WTC11 (cell line): ENCODE measurements at regions not wholly inside any gene's neighbourhood (a gene's known extent, or its start where the extent isn't known, plus 50 kb on each side); places are given as distances from the start of the nearest gene placed in this dataset.

Experiments used
- ATAC-seq: fragments of 200-7000 bp; cut with Tn5 transposase; 2 replicates; pipeline ENCODE4 v1.10.0; 2021; ENCODE audit warnings: mild to moderate bottlenecking, moderate library complexity
- CTCF ChIA-PET: fragments of 300-600 bp; sonication (Branson Sonifier 250); formaldehyde crosslinking; loops from one replicate; lab custom pipeline; 2021; ENCODE audit warnings: antibody characterized with exemption; lab: Charles Lee
- POLR2A ChIA-PET: fragments of 350-600 bp; sonication (Branson Sonifier 250); formaldehyde crosslinking; loops from one replicate; lab custom pipeline; 2021; ENCODE audit warnings: antibody characterized with exemption; lab: Charles Lee
- DNase-seq: peaks from one replicate; pipeline ENCODE4 v3.0.0; 2021; ENCODE audit warnings: low spot score
- H3K27ac Mint-ChIP-seq: 2 replicates; pipeline ENCODE4 v1.8.0; 2021; ENCODE audit warnings: mixed read lengths
- H3K27me3 Mint-ChIP-seq: 2 replicates; pipeline ENCODE4 v1.8.0; 2021; ENCODE audit warnings: low read depth, mild to moderate bottlenecking, moderate library complexity, mixed read lengths
- H3K36me3 Mint-ChIP-seq: 2 replicates; pipeline ENCODE4 v1.8.0; 2021; ENCODE audit warnings: mixed read lengths
- H3K4me1 Mint-ChIP-seq: 2 replicates; pipeline ENCODE4 v1.8.0; 2022; ENCODE audit warnings: mixed read lengths
- H3K4me3 Mint-ChIP-seq: 2 replicates; pipeline ENCODE4 v1.8.0; 2021; ENCODE audit warnings: mild to moderate bottlenecking, moderate library complexity, mixed read lengths
- H3K9me3 Mint-ChIP-seq: 2 replicates; pipeline ENCODE4 v1.8.0; 2021; ENCODE audit warnings: mixed read lengths
- AR ChIP-seq: fragments of 250-450 bp; sonication (Bioruptor Pico); IDR thresholded peaks from 2 replicates; pipeline ENCODE4 v1.9.0; 2021; ENCODE audit warnings: mild to moderate bottlenecking
- ATF3 ChIP-seq: sonication (generic); formaldehyde crosslinking; conservative IDR thresholded peaks from 2 replicates; pipeline ENCODE4 v1.8.1; 2022; ENCODE audit warnings: mild to moderate bottlenecking, missing genetic modification reagents
- CBFB ChIP-seq: sonication (generic); formaldehyde crosslinking; IDR thresholded peaks from 2 replicates; pipeline ENCODE4 v1.8.1; 2022; ENCODE audit warnings: mild to moderate bottlenecking, low read depth, missing genetic modification reagents
- FOXP4 ChIP-seq: sonication (generic); formaldehyde crosslinking; IDR thresholded peaks from 2 replicates; pipeline ENCODE4 v1.8.0; 2022; ENCODE audit warnings: mild to moderate bottlenecking, missing genetic modification reagents
- IRF1 ChIP-seq: sonication (generic); formaldehyde crosslinking; IDR thresholded peaks from 2 replicates; pipeline ENCODE4 v1.8.0; 2023; ENCODE audit warnings: missing genetic modification reagents
- JAZF1 ChIP-seq: fragments of 250-450 bp; sonication (Bioruptor Pico); IDR thresholded peaks from 2 replicates; pipeline ENCODE4 v1.9.0; 2021; ENCODE audit warnings: moderate library complexity, mild to moderate bottlenecking, inconsistent platforms
- KAT7 ChIP-seq: sonication (generic); formaldehyde crosslinking; IDR thresholded peaks from 2 replicates; pipeline ENCODE4 v1.8.1; 2023; ENCODE audit warnings: missing genetic modification reagents, mild to moderate bottlenecking, borderline replicate concordance
- NFATC4 ChIP-seq: fragments of 250-450 bp; sonication (Bioruptor Pico); IDR thresholded peaks from 2 replicates; pipeline ENCODE4 v1.9.0; 2021; ENCODE audit warnings: mild to moderate bottlenecking
- RORB ChIP-seq: fragments of 250-450 bp; sonication (Bioruptor Pico); IDR thresholded peaks from 2 replicates; pipeline ENCODE4 v1.9.0; 2021; ENCODE audit warnings: mild to moderate bottlenecking
- SMAD3 ChIP-seq: sonication (generic); formaldehyde crosslinking; IDR thresholded peaks from 2 replicates; pipeline ENCODE4 v1.8.0; 2022; ENCODE audit warnings: missing genetic modification reagents, mild to moderate bottlenecking, borderline replicate concordance
- SMAD4 ChIP-seq: sonication (generic); formaldehyde crosslinking; IDR thresholded peaks from 2 replicates; pipeline ENCODE4 v1.8.0; 2022; ENCODE audit warnings: mild to moderate bottlenecking, missing genetic modification reagents
- SP1 ChIP-seq: sonication (generic); formaldehyde crosslinking; conservative IDR thresholded peaks from 2 replicates; pipeline ENCODE4 v1.8.1; 2022; ENCODE audit warnings: missing genetic modification reagents
- TCF7 ChIP-seq: sonication (generic); formaldehyde crosslinking; IDR thresholded peaks from 2 replicates; pipeline ENCODE4 v1.8.0; 2022; ENCODE audit warnings: mild to moderate bottlenecking, low read depth, missing genetic modification reagents, moderate library complexity
- TEAD4 ChIP-seq: sonication (generic); formaldehyde crosslinking; IDR thresholded peaks from 2 replicates; pipeline ENCODE4 v1.8.0; 2022; ENCODE audit warnings: mild to moderate bottlenecking, missing genetic modification reagents
- TP53 ChIP-seq: sonication (generic); formaldehyde crosslinking; IDR thresholded peaks from 2 replicates; pipeline ENCODE4 v1.8.1; 2023; ENCODE audit warnings: mild to moderate bottlenecking, missing genetic modification reagents
- ZNF138 ChIP-seq: sonication (generic); formaldehyde crosslinking; conservative IDR thresholded peaks from 2 replicates; pipeline ENCODE4 v1.8.1; 2022; ENCODE audit warnings: mild to moderate bottlenecking, moderate library complexity, missing genetic modification reagents
- ZNF317 ChIP-seq: sonication (generic); formaldehyde crosslinking; IDR thresholded peaks from 2 replicates; pipeline ENCODE4 v1.8.1; 2023; ENCODE audit warnings: low read depth, mild to moderate bottlenecking, moderate library complexity, missing genetic modification reagents, borderline replicate concordance
- ZNF532 ChIP-seq: fragments of 250-450 bp; sonication (Bioruptor Pico); IDR thresholded peaks from 2 replicates; pipeline ENCODE4 v1.9.0; 2021; ENCODE audit warnings: mild to moderate bottlenecking, borderline replicate concordance
- TF ChIP-seq, protein P1 (sequence below): fragments of 200-600 bp; IDR thresholded peaks from 2 replicates; pipeline ENCODE4 v1.8.0; 2022; ENCODE audit warnings: antibody characterized with exemption
- TF ChIP-seq, protein P2 (sequence below): fragments of 250-450 bp; sonication (Bioruptor Pico); IDR thresholded peaks from 2 replicates; pipeline ENCODE4 v1.9.0; 2021; ENCODE audit warnings: mild to moderate bottlenecking
- TF ChIP-seq, protein P3 (sequence below): sonication (generic); formaldehyde crosslinking; IDR thresholded peaks from 2 replicates; pipeline ENCODE4 v1.8.1; 2022; ENCODE audit warnings: low read depth, missing genetic modification reagents, borderline replicate concordance

GRCh38 chr11:119810478-119811232 is 81.7 kb upstream of the NECTIN1 start:
- H3K4me1 Mint-ChIP-seq, result peaks cover under 1% of the 10 kb centered on the region; the same call in 1 of the 2 replicates
- ATAC-seq (no peak), DNase-seq (no peak)
- no peaks in the 10 kb centered on the region for H3K36me3 Mint-ChIP-seq
- H3K9me3 Mint-ChIP-seq, result peaks cover 10% of the 10 kb centered on the region
- H3K27me3 Mint-ChIP-seq, result peaks cover 3% of the 10 kb centered on the region; the same call in 1 of the 2 replicates
- TF ChIP-seq AR (CRISPR knock-in tag) (no peak), JAZF1 (CRISPR knock-in tag) (no peak), ZNF138 (no peak), SP1 (CRISPR knock-in tag) (no peak), RORB (CRISPR knock-in tag) (no peak), NFATC4 (CRISPR knock-in tag) (no peak), IRF1 (no peak), TCF7 (CRISPR knock-in tag) (no peak), TP53 (CRISPR knock-in tag) (no peak), ATF3 (CRISPR knock-in tag) (no peak)
- TF ChIP-seq, protein P1, sequence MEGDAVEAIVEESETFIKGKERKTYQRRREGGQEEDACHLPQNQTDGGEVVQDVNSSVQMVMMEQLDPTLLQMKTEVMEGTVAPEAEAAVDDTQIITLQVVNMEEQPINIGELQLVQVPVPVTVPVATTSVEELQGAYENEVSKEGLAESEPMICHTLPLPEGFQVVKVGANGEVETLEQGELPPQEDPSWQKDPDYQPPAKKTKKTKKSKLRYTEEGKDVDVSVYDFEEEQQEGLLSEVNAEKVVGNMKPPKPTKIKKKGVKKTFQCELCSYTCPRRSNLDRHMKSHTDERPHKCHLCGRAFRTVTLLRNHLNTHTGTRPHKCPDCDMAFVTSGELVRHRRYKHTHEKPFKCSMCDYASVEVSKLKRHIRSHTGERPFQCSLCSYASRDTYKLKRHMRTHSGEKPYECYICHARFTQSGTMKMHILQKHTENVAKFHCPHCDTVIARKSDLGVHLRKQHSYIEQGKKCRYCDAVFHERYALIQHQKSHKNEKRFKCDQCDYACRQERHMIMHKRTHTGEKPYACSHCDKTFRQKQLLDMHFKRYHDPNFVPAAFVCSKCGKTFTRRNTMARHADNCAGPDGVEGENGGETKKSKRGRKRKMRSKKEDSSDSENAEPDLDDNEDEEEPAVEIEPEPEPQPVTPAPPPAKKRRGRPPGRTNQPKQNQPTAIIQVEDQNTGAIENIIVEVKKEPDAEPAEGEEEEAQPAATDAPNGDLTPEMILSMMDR, result no peak
- TF ChIP-seq, protein P2, sequence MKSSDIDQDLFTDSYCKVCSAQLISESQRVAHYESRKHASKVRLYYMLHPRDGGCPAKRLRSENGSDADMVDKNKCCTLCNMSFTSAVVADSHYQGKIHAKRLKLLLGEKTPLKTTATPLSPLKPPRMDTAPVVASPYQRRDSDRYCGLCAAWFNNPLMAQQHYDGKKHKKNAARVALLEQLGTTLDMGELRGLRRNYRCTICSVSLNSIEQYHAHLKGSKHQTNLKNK (CRISPR knock-in tag), result no peak
- ChIA-PET CTCF (no interaction called here), POLR2A (no interaction called here)
- H3K4me3 Mint-ChIP-seq, result no peak overlapping the region
- H3K27ac Mint-ChIP-seq, result no peak overlapping the region

GRCh38 chr11:119809346-119809745 is 80.3 kb upstream of the NECTIN1 start:
- no peak for ATAC-seq
- POLR2A ChIA-PET, result no interaction called here
- CTCF ChIA-PET, result no interaction called here
- TF ChIP-seq, protein P3, sequence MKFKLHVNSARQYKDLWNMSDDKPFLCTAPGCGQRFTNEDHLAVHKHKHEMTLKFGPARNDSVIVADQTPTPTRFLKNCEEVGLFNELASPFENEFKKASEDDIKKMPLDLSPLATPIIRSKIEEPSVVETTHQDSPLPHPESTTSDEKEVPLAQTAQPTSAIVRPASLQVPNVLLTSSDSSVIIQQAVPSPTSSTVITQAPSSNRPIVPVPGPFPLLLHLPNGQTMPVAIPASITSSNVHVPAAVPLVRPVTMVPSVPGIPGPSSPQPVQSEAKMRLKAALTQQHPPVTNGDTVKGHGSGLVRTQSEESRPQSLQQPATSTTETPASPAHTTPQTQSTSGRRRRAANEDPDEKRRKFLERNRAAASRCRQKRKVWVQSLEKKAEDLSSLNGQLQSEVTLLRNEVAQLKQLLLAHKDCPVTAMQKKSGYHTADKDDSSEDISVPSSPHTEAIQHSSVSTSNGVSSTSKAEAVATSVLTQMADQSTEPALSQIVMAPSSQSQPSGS (CRISPR knock-in tag), result no peak
- TF ChIP-seq TEAD4 (CRISPR knock-in tag), result no peak
- TF ChIP-seq ZNF138, result no peak
- no peak for TF ChIP-seq KAT7
- TF ChIP-seq CBFB, result no peak
- TF ChIP-seq SMAD3, result no peak
- no peak for TF ChIP-seq ZNF317
- TF ChIP-seq SMAD4 (CRISPR knock-in tag), result no peak
- no peak for TF ChIP-seq FOXP4 (CRISPR knock-in tag)
- TF ChIP-seq ZNF532 (CRISPR knock-in tag), result no peak

More at GRCh38 chr11:119809346-119809745, 80.3 kb upstream of the NECTIN1 start:
- Mint-ChIP-seq H3K4me1 (no peaks in the 10 kb centered on the region), H3K9me3 (peaks cover 10% of the 10 kb centered on the region), H3K4me3 (no peak overlapping the region), H3K27me3 (peaks cover 3% of the 10 kb centered on the region; the same call in 1 of the 2 replicates), H3K36me3 (no peaks in the 10 kb centered on the region), H3K27ac (no peak overlapping the region)
- no peak for DNase-seq
